ENCODE measurements at regions not wholly inside any gene's neighbourhood (a gene's known extent, or its start where the extent isn't known, plus 50 kb on each side); places are given as distances from the start of the nearest gene placed in this dataset.

- DNase-seq (ENCODE audit: low read depth in 2 of 2) = no peak
Observed at GRCh38 chr15:56307180-56307579, 58.0 kb upstream of the TEX9 start.

GRCh38 chr15:56298723-56299122 lies 55.0 kb upstream of the RFX7 start:
- DNase-seq (ENCODE audit: low read depth in 2 of 2) = no peak

- no peak for DNase-seq (ENCODE audit: low read depth in 2 of 2)
Observed at GRCh38 chr15:56295433-56295832, 51.8 kb upstream of the RFX7 start.

GRCh38 chr15:56293495-56294292 lies 50.0 kb upstream of the RFX7 start:
- DNase-seq (ENCODE audit: low read depth in 2 of 2) = peak in 1 of 2 donors; percentile 6

Data from lung microvascular endothelial cell (primary cell).